Epithelial cell of proximal tubule (primary cell): ENCODE measurements at regions not wholly inside any gene's neighbourhood (a gene's known extent, or its start where the extent isn't known, plus 50 kb on each side); places are given as distances from the start of the nearest gene placed in this dataset.

ENCODE experiments used
- DNase-seq: peaks from one replicate; pipeline ENCODE4 v3.0.0-alpha.2; 2011; ENCODE audit warnings: low read depth
- H3K4me3 ChIP-seq: 2 replicates; pipeline ENCODE4 v1.5.1; 2011; ENCODE audit warnings: low read depth, mild to moderate bottlenecking, low read length
- CTCF ChIP-seq: conservative IDR thresholded peaks from 2 replicates; pipeline ENCODE4 v1.5.1; 2012; ENCODE audit warnings: low read depth, mild to moderate bottlenecking, low read length

- no peak for TF ChIP-seq CTCF
- no peak for DNase-seq
- no peak overlapping the region for H3K4me3 ChIP-seq
These were observed 102.6 kb downstream of the CASP12 start for GRCh38 chr11:104795501-104796213.

GRCh38 chr11:104792861-104793260, 105.4 kb downstream of the CASP12 start:
- H3K4me3 ChIP-seq = no peak overlapping the region
- no peak for DNase-seq
- no peak for TF ChIP-seq CTCF

- no peak for DNase-seq
- H3K4me3 ChIP-seq = no peak overlapping the region
- no peak for TF ChIP-seq CTCF
These were observed 106.4 kb downstream of the CASP12 start for GRCh38 chr11:104791896-104792295.

- no peak for TF ChIP-seq CTCF
- no peak overlapping the region for H3K4me3 ChIP-seq
- no peak for DNase-seq
These were observed 113.4 kb downstream of the CASP12 start for GRCh38 chr11:104784684-104785460.

- H3K4me3 ChIP-seq = no peak overlapping the region
- TF ChIP-seq CTCF = no peak
- DNase-seq = no peak
These were observed 115.0 kb downstream of the CASP12 start for GRCh38 chr11:104783241-104783640.

GRCh38 chr11:104782377-104782754, 115.9 kb downstream of the CASP12 start:
- DNase-seq = no peak
- H3K4me3 ChIP-seq = no peak overlapping the region
- TF ChIP-seq CTCF = no peak
